ENCODE measurements at regions not wholly inside any gene's neighbourhood (a gene's known extent, or its start where the extent isn't known, plus 50 kb on each side); places are given as distances from the start of the nearest gene placed in this dataset.

- DNase-seq (ENCODE audit: low spot score) = no peak
- TF ChIP-seq, protein P1, sequence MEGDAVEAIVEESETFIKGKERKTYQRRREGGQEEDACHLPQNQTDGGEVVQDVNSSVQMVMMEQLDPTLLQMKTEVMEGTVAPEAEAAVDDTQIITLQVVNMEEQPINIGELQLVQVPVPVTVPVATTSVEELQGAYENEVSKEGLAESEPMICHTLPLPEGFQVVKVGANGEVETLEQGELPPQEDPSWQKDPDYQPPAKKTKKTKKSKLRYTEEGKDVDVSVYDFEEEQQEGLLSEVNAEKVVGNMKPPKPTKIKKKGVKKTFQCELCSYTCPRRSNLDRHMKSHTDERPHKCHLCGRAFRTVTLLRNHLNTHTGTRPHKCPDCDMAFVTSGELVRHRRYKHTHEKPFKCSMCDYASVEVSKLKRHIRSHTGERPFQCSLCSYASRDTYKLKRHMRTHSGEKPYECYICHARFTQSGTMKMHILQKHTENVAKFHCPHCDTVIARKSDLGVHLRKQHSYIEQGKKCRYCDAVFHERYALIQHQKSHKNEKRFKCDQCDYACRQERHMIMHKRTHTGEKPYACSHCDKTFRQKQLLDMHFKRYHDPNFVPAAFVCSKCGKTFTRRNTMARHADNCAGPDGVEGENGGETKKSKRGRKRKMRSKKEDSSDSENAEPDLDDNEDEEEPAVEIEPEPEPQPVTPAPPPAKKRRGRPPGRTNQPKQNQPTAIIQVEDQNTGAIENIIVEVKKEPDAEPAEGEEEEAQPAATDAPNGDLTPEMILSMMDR (IDR thresholded peaks at IDR 0.05) = no peak
- no peak for ATAC-seq (ENCODE audit: low FRiP score)
Observed at GRCh38 chr9:8262625-8263622, 463.3 kb upstream of the DMAC1 start.

- DNase-seq (ENCODE audit: low spot score) (no peak), ATAC-seq (ENCODE audit: low FRiP score) (no peak)
- TF ChIP-seq, protein P1 (IDR thresholded peaks at IDR 0.05) = no peak
Observed at GRCh38 chr9:8261737-8262136, 462.2 kb upstream of the DMAC1 start.

- TF ChIP-seq, protein P1 (IDR thresholded peaks at IDR 0.05) = no peak
- ATAC-seq (ENCODE audit: low FRiP score) = no peak
- DNase-seq (ENCODE audit: low spot score) = no peak
Observed at GRCh38 chr9:8259028-8259427, 459.4 kb upstream of the DMAC1 start.

- TF ChIP-seq, protein P1 (IDR thresholded peaks at IDR 0.05) = no peak
- ATAC-seq (ENCODE audit: low FRiP score) = no peak
- DNase-seq (ENCODE audit: low spot score) = no peak
Observed at GRCh38 chr9:8256880-8257279, 457.3 kb upstream of the DMAC1 start.

- DNase-seq (ENCODE audit: low spot score) (no peak), ATAC-seq (ENCODE audit: low FRiP score) (no peak)
- TF ChIP-seq, protein P1 (IDR thresholded peaks at IDR 0.05) = no peak
Observed at GRCh38 chr9:8255850-8256249, 456.3 kb upstream of the DMAC1 start.

DNA sequence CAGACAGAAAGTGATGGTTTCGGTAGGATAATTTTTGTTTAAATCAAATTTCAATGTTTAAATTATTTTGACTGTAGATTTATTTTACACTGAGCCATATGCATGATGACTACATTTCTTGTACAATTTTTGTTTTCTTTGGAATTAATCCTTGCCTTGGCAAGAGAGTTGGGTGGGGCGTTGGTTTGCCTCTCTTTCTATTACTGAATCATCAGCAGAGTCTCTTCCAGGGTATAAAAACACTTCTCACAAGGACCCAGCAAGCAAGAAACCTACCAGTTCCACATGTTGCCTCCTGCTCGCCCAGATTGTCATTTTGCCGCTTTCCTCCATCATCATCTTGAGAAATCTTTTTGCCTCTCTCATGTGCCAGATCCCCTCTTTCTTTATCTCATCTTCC is 455.0 kb upstream of the DMAC1 start:
- ATAC-seq (ENCODE audit: low FRiP score) (no peak), DNase-seq (ENCODE audit: low spot score) (no peak)
- TF ChIP-seq, protein P1 (IDR thresholded peaks at IDR 0.05) = no peak

DNA sequence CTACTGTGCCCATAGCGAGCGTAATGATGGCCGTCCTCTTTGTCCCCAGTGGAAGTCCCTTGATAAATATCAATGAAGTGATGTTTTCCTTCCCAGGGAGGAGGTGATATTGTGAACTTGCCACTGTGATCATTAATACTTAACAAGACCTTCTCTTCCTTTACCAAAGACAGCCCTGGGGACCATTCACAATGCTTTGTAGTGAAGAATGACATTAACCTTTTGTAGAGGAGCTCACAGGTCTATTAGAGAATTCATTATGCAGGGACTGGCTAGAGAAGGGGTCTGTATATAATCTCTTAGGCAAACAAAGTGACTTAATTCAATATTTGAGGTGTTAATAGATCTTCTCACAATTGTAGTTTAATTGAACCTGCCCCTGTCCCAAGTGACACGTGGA is 452.9 kb upstream of the DMAC1 start:
- TF ChIP-seq, protein P1 (IDR thresholded peaks at IDR 0.05) = no peak
- DNase-seq (ENCODE audit: low spot score) (no peak), ATAC-seq (ENCODE audit: low FRiP score) (no peak)
